Progenitor cell of endocrine pancreas (in vitro differentiated cells): ENCODE measurements at regions not wholly inside any gene's neighbourhood (a gene's known extent, or its start where the extent isn't known, plus 50 kb on each side); places are given as distances from the start of the nearest gene placed in this dataset.

Experiments used
- DNase-seq: peaks from one replicate; pipeline ENCODE4 v3.0.0; 2021; ENCODE audit warnings: low spot score; ENCODE audit not compliant: unreplicated experiment
- H3K27ac Mint-ChIP-seq: 2 replicates; pipeline ENCODE4 v1.8.0; 2021; ENCODE audit warnings: mild to moderate bottlenecking, moderate library complexity, mixed read lengths
- H3K27me3 Mint-ChIP-seq: 2 replicates; pipeline ENCODE4 v1.8.0; 2021; ENCODE audit warnings: mixed read lengths
- H3K36me3 Mint-ChIP-seq: 2 replicates; pipeline ENCODE4 v1.8.0; 2022; ENCODE audit warnings: mixed read lengths; ENCODE audit not compliant: insufficient read depth
- H3K4me1 Mint-ChIP-seq: 2 replicates; pipeline ENCODE4 v1.8.0; 2021; ENCODE audit warnings: low read depth, mixed read lengths
- H3K4me3 Mint-ChIP-seq: 2 replicates; pipeline ENCODE4 v1.8.0; 2021; ENCODE audit warnings: low read depth, mild to moderate bottlenecking, moderate library complexity, mixed read lengths
- H3K9me3 Mint-ChIP-seq: 2 replicates; pipeline ENCODE4 v1.8.0; 2021; ENCODE audit warnings: low read depth, mixed read lengths
- TF ChIP-seq, protein P1 (sequence below): fragments of 200-600 bp; sonication (generic); IDR thresholded peaks from one replicate; pipeline ENCODE4 v1.5.0; 2021; ENCODE audit warnings: antibody characterized with exemption, mild to moderate bottlenecking; ENCODE audit not compliant: unreplicated experiment

DNA sequence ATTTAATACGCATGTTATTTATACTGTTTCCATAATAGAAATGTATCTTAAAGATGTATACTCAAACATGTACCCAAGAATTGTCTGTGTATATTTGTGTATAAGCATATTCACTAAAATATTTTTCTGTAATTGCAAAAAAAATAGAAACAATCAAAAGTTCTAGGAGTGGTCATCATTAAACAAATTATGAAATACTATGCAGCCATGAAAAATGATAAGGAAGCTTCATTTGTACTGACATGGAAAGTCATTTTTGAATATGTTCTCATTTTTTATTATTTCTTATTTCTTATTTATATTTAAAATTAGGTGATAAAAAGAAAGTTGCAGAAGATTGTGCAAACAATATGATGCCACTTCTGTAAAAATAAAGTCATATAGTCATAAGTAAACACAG, 400.0 kb upstream of the AUTS2 start:
- H3K4me3 Mint-ChIP-seq = no peak overlapping the region
- no peaks in the 10 kb centered on the region for H3K36me3 Mint-ChIP-seq
- no peak for DNase-seq
- H3K4me1 Mint-ChIP-seq = no peaks in the 10 kb centered on the region
- TF ChIP-seq, protein P1, sequence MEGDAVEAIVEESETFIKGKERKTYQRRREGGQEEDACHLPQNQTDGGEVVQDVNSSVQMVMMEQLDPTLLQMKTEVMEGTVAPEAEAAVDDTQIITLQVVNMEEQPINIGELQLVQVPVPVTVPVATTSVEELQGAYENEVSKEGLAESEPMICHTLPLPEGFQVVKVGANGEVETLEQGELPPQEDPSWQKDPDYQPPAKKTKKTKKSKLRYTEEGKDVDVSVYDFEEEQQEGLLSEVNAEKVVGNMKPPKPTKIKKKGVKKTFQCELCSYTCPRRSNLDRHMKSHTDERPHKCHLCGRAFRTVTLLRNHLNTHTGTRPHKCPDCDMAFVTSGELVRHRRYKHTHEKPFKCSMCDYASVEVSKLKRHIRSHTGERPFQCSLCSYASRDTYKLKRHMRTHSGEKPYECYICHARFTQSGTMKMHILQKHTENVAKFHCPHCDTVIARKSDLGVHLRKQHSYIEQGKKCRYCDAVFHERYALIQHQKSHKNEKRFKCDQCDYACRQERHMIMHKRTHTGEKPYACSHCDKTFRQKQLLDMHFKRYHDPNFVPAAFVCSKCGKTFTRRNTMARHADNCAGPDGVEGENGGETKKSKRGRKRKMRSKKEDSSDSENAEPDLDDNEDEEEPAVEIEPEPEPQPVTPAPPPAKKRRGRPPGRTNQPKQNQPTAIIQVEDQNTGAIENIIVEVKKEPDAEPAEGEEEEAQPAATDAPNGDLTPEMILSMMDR = no peak
- no peaks in the 10 kb centered on the region for H3K27me3 Mint-ChIP-seq
- no peak overlapping the region for H3K27ac Mint-ChIP-seq
- H3K9me3 Mint-ChIP-seq = peaks cover 10% of the 10 kb centered on the region

DNA sequence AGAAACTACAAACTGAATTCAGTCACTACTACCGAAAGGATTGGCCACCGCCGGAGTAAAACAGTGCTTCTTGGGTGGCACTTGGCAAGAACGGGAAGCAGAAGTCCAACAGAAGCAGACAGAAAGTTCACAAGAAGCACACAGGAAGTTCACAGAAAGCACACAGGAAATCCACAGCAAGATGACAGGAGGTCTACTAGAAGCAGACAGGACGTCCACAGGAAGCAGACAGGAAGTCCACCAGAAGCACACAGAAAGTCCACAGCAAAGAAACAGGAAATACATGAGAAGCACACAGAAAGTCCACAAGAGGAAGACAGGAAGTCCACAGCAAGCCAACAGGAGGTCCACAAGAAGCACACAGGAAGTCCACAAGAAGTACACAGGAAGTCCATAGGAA, 399.2 kb upstream of the AUTS2 start:
- Mint-ChIP-seq H3K27me3 (no peaks in the 10 kb centered on the region), H3K4me3 (no peak overlapping the region), H3K4me1 (no peaks in the 10 kb centered on the region), H3K36me3 (no peaks in the 10 kb centered on the region), H3K9me3 (peaks cover 10% of the 10 kb centered on the region), H3K27ac (no peak overlapping the region)
- TF ChIP-seq, protein P1 = no peak
- DNase-seq = no peak

DNA sequence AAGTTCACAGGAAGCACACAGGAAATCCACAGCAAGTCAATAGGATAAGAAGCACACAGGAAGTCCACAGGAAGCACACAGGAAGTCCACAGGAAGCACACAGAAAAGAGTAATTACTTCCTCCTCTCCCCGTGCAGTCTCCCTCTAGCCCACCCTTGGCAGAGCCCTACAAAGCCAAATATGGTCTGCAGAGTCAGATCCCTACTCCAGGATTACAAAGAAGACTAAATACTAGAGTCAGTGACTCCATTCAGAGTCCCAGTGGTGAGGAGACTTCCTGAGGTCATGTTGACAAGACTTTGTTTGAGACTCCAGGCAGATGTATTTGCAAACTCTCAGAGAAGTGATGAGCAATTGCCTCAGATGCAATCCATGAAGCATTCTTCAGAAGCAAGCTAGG, 398.6 kb upstream of the AUTS2 start:
- DNase-seq = no peak
- H3K9me3 Mint-ChIP-seq = peaks cover 7% of the 10 kb centered on the region
- TF ChIP-seq, protein P1 = no peak
- no peaks in the 10 kb centered on the region for H3K36me3 Mint-ChIP-seq
- no peaks in the 10 kb centered on the region for H3K27me3 Mint-ChIP-seq
- no peak overlapping the region for H3K27ac Mint-ChIP-seq
- H3K4me3 Mint-ChIP-seq = no peak overlapping the region
- H3K4me1 Mint-ChIP-seq = no peaks in the 10 kb centered on the region

DNA sequence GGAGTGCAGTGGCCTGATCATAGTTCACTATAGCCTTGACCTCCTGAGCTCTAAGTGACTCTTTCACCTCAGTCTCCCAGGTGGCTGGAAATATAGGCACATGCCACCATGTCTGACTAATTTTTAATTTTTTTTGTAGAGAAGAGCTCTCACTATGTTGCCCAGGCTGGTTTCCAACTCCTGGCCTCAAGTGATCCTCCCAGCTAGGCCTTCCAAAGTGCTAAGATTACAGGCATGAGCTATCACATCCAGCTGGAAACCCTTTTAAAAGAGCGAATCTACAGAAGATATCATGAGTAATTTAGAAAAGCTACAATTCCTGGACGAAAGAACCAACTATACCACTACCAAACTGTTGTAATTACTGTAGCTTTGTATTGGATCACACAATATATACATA, 394.4 kb upstream of the AUTS2 start:
- H3K9me3 Mint-ChIP-seq = peaks cover 4% of the 10 kb centered on the region
- H3K36me3 Mint-ChIP-seq = no peaks in the 10 kb centered on the region
- H3K4me3 Mint-ChIP-seq = no peak overlapping the region
- no peaks in the 10 kb centered on the region for H3K4me1 Mint-ChIP-seq
- peaks cover 6% of the 10 kb centered on the region for H3K27me3 Mint-ChIP-seq
- H3K27ac Mint-ChIP-seq = no peak overlapping the region
- DNase-seq = no peak
- TF ChIP-seq, protein P1 = no peak

DNA sequence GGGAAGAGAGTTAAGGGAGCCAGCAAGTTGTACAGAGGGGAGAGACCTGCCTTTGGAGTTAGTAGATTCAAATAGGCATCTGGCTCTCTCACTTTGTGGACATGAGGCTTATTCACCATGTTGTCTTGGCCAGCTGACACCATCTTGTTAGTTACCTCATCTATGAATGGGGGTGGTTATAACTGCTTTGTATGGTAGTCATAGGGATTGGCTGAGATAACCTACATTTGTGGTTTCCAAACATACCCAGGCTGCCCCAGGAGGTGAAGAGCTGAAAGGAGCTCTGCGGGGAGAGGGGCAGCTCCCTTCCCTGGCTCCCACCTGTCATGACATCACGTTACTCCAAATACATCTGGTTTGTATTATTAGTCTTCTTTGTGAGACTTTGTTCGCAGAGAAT, 393.3 kb upstream of the AUTS2 start:
- no peak overlapping the region for H3K27ac Mint-ChIP-seq
- no peaks in the 10 kb centered on the region for H3K4me1 Mint-ChIP-seq
- peaks cover 6% of the 10 kb centered on the region for H3K27me3 Mint-ChIP-seq
- TF ChIP-seq, protein P1 = no peak
- peaks cover 4% of the 10 kb centered on the region for H3K9me3 Mint-ChIP-seq
- H3K4me3 Mint-ChIP-seq = no peak overlapping the region
- no peaks in the 10 kb centered on the region for H3K36me3 Mint-ChIP-seq
- no peak for DNase-seq

DNA sequence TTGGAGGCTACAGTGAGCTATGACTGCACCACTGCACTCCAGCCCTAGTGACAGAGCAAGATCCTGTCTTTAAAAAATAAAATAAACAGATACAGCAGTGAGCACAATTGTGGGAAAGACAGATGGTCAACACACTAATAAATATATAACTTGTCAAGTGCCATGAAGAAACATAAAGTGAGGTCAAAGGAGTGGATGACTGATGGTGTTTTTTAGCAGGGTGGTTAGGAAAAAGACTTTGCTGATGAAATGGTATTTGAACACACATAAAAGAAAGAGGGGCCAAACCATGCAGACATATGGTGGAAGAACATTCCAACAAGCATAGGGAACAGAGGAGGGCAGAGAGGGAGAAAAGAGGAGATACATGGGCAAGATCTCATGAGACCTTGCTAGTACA, 392.7 kb upstream of the AUTS2 start:
- Mint-ChIP-seq H3K27ac (no peak overlapping the region), H3K9me3 (peaks cover 4% of the 10 kb centered on the region), H3K36me3 (no peaks in the 10 kb centered on the region), H3K27me3 (peaks cover 6% of the 10 kb centered on the region), H3K4me3 (no peak overlapping the region), H3K4me1 (no peaks in the 10 kb centered on the region)
- DNase-seq = no peak
- TF ChIP-seq, protein P1 = no peak
